HG02840 (cell line): ENCODE measurements at regions not wholly inside any gene's neighbourhood (a gene's known extent, or its start where the extent isn't known, plus 50 kb on each side); places are given as distances from the start of the nearest gene placed in this dataset.

Experiments
- ATAC-seq: cut with Tn5 transposase; IDR thresholded peaks from one replicate; pipeline ENCODE4 v1.9.1; 2021; ENCODE audit warnings: mild to moderate bottlenecking, moderate library complexity, moderate number of reproducible peaks; ENCODE audit not compliant: unreplicated experiment, low FRiP score

- ATAC-seq: no peak
Measured at GRCh38 chr13:50344717-50345116, 329.5 kb downstream of the KCNRG start.

GRCh38 chr13:50345804-50346203, 330.6 kb downstream of the KCNRG start:
- no peak for ATAC-seq

- ATAC-seq: no peak
Measured at GRCh38 chr13:50348371-50348770, 333.1 kb downstream of the KCNRG start.

- no peak for ATAC-seq
Measured at GRCh38 chr13:50352720-50353480, 337.7 kb downstream of the KCNRG start.

DNA sequence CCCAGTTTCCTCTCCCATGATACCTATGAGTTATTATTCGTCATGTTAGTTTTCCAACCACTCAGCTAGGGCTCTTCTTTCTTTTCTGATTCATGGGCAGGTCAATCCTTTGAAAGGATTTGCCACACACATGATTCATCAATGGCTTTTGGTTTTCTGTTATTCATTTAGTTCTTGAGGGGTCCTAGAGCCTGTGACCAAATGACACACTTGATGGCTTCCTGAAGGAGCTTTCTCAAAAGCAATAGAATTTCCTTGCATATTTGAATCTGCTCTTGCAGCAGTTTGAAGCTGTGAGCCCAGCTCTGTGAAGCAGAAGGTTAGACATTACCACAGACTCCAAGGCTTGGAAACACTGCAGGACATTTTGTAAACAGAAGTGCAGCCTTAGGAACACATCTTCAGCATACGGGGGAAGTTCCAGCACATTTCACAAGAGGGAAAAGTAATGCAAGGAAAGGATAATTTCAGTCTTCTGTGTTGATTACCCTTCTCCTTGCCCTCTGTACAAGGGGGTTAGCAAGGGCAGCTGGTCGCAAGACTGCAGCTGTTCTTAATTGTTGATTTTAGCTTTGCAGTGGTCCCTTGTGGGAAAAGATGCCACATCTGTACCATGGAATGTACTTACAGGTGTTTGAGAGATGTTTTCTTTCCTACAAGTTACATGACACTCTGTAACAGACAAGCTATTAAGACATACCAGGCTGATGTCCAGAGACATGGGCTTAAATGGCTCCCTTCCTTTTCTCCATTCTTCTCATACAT, 338.6 kb downstream of the KCNRG start:
- no peak for ATAC-seq

DNA sequence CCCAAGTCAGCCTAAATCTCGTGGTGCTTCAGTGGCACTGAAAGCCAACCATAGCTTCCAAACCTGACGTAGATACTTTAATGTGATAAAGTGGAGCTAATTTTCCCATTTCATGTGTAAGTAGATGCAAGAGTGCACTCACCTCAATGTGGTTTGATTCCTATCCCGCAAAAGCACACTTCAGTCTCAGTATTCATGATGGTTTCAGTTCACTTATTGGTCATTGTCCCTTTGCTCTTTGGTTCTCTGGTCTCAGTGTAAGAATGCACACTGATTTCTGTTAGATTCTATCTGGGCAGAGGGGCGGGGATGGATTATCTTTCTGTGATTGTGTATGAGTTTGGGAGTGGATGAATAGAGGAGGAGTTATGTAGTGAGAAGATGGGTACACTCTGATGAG, 340.6 kb downstream of the KCNRG start:
- no peak for ATAC-seq

DNA sequence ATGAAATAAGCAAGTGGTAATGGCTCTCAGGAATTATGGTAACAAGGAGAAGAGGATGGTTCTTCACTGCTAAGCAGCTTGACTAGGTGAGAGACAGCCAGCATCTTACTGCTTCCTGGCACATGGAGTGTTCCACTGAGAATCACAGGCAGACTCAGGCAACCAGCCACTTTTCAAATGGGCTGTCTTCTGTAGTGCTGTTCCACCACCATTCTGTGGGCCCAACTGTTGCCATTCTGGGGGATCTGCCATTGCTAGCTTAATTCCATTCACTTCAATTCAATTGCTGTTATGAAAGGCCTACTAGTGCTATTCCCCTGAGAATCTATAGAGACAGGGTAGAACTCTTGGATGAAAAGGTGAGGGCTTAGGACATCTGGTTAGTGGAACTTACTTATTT, 341.9 kb downstream of the KCNRG start:
- ATAC-seq: no peak

- no peak for ATAC-seq
Measured at GRCh38 chr13:50357586-50358118, 342.4 kb downstream of the KCNRG start.

DNA sequence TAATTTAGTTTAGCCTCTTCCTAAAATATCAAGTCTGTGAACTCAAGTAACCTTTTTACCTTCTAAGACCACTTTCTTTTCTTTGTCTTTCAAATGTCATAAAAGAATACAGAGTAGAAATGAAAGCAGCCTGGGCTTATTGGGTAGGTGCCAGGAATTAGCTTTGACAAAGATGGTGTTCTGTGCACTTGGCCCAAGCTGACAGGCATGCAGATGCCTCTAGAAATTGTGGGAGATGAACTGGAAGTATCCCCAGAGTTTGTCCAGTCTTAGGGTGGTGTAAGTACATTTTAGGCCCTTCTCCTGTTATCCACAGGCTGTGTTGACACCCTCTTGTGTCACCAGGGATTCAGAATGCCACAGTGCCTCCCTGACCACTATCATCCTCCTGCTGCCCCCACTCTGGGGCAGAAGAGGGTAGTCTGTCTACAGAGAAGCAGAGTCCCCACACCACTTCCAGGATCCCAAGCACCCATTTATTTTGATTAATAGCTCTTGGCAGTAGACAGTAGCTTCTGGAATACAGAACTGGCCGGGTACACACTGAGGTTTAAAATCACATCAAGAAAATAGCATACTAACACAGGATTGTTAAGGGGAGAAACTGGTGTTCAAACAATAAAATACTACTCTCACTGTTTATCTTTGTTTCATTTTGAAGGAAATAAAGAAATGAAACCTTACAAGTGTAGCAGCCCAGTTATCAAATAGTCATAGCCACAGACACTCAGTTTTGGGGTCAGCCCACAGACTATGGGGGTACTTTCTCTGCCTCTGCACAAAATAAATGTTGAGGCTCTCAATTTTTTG, 343.2 kb downstream of the KCNRG start:
- no peak for ATAC-seq

- ATAC-seq: no peak
Measured at GRCh38 chr13:50359041-50359367, 343.8 kb downstream of the KCNRG start.

DNA sequence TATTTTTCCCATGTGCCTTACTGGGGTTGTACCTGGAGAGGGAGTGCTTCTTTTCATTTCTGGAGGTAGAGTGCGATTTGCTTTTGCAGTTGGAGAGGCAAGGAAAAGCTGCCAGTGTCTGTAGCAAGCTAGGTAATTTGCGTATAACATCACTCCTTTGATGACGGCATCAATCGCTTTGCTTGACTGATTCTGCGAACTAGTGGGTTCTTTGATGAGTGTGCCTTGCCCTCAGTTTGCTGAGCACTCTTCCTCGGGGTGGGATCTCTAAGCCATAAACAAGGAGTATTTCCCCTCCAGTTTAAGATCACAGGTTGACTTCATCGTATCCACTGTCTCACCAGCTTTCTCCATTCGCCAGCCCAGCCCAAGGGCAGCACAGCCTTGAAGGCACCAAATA, 344.5 kb downstream of the KCNRG start:
- no peak for ATAC-seq

DNA sequence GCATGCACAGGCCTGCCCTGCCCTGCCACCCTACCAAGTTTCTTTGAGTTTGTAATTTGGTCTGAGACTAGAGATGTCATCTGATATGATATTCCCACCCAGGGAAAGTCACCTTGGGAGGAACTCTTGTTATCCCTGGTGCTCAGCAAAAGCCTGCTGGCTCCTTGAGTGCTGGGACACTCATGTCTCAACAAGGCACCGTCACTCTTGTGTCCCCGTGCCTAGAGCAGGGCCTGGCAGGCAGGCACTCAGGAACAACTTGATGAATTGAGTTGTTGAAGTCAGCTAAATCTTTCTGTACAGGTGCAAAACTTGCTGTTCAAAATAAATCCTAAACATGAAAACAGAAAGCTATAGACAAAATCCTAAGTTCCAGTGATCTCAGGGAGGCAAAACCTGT, 345.4 kb downstream of the KCNRG start:
- no peak for ATAC-seq

DNA sequence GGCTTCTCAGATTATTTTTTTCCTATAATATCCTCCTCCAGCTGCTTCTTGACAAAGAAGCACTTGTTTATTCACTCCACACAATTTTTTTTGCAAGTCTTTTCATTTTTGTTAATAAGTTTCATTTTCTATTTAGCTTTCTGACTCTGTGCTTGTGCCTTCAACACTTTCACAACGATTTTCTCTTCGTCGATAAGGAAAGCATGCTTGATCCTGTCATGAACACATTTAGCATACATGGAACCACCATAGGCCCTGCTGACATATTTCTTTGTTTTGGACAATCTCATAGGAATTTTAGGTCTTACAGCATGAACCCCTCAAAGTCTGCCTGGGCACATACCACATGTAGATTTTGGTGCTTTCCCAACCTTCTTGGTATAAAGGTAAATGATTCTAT, 346.0 kb downstream of the KCNRG start:
- no peak for ATAC-seq

- ATAC-seq: peak; percentile 58
Measured at GRCh38 chr13:50365408-50366391, 350.5 kb downstream of the KCNRG start.

DNA sequence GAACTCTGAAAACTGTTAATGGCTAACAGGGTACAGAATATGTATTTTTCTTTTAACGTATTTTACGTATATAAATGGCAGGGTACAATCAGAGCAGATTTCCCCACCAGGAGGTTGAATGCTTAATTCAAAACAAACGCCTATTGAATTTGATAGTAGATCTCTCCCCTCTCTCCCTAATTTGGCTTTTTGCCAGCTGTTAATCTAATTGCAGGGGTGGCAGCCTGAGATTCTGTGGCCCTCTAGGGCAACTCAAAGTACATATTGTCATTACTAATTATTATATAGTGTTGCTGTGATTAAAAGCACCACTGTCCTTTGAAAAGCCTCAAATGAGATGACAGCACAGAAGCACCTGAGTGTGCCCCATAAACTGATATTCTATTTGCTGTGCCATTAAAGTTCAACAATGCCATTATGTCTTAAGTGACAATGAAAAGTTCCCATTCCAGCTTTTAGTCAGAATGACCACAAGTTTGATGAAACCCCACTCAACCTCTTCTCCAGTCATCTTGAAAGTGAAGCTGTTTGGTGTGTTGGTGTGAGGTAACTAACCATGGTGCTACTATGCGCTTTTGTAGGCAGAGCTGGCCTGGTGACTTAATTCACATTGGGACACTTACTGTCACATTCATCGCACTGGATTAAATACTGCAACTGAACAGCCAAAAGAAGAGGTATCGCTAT, 351.4 kb downstream of the KCNRG start:
- ATAC-seq: no peak

GRCh38 chr13:50369646-50370045, 354.4 kb downstream of the KCNRG start:
- ATAC-seq: no peak

DNA sequence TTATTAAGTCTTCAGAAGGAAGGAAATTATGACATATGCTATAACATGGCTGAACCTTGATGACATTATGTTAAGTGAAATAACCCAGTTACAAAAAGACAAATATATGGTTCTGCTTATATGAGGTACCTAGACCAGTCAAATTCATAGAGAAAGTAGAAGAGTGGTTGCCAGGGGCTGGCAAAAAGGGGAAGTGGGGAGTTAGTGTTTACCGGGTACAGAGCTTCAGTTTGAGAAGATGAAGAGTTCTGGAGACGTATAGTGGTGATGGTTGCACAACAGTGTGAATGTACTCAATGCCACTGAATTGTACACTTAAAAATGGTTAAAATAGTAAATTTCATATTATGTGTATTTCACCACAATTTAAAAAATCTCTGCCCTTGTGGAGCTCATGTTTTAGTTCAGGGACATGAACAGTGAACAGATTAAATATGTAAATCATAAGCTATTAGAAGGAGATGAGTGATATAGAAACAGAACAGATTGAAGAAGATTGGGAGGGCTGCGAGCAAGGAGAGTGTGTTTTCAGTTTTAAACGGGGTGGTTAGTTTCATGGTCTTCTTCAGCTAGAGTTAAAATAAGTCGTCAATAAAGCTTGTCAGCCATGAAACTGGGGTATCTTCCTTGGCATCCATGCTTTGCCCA, 355.2 kb downstream of the KCNRG start:
- ATAC-seq: no peak

DNA sequence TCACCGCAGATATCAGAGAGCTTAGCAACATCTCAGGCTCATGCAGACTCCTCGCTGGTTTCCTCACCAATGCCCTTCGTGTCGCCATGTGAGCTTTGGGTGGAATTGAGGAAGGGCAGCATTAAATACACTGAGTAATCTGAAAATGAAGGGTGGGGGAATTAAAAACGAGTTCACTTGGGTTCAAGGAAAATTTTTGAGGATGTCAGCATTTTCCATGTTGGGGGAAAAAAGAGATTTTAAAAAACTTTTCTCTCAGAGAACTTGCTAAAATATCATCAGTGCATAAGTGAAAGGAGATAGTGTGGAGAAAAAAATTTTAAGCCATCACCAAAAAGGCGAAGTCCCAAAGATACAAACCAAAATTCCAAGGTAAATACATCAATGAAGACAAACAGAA, 359.3 kb downstream of the KCNRG start:
- ATAC-seq: no peak

DNA sequence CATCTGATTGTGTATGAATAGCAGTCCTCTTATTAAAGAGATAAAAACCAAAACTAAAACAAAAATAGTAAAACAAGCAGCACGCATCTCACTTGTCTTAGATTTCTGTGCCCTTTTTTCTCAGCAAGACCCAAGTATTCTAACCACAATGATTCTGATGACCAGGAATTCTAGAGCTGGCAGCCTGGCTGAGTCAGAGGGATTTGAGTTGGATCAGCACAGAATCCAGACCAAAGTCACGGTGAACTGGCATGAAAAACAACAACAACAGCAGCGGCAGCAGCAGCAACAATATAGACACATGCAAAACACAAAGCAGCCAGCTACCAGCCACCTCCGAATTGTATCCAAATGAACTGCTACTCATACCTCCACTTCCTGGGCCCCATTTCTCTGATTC, 360.5 kb downstream of the KCNRG start:
- ATAC-seq: no peak
